Tongue (tissue), 1 donor: ENCODE measurements at regions not wholly inside any gene's neighbourhood (a gene's known extent, or its start where the extent isn't known, plus 50 kb on each side); places are given as distances from the start of the nearest gene placed in this dataset.

ENCODE experiments used
- DNase-seq: peaks from one replicate; pipeline ENCODE4 v3.0.0-alpha.2; 2015

DNA sequence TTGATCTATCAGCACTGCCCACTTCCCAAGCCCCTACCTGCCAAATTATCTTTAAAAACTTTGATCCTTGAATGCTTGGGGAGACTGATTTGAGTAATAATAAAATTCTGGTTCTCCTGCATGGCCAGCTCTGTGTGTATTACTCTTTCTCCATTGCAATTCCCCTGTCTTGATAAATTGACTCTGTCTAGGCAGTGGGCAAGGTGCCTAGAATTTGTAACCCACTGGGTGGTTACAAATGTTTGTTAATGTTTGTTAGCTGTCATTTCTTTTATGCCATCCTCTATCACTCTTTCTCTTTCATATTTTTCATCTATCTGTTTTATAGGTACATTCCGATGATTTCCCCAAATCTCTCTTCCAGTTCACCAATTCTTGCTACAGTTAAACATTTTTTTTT lies 694.1 kb downstream of the TYW1 start:
- no peak for DNase-seq

DNA sequence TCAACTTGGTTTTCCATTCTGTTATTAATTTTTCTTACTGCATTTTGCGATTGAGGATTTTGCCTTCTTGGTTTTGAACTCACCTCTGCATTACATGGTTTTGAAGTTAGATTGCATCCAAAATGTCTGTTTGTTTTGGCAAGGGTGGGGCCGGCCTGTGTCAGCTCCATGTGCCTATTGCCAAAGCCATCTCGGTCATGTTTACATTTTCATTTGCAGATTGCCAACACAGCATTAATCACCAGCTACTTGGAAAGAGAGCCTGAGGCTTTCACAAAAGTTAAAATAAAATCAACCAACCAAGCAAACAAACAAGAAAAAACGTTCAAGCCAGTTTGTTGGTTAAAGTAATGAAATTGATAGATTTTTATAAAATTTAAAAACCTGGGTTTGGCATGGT lies 695.8 kb downstream of the TYW1 start:
- peak; percentile 13 for DNase-seq

- DNase-seq: no peak
Measured at GRCh38 chr7:67696124-67696523, 699.5 kb downstream of the TYW1 start.

GRCh38 chr7:67696878-67697277 lies 700.2 kb downstream of the TYW1 start:
- DNase-seq: no peak

DNA sequence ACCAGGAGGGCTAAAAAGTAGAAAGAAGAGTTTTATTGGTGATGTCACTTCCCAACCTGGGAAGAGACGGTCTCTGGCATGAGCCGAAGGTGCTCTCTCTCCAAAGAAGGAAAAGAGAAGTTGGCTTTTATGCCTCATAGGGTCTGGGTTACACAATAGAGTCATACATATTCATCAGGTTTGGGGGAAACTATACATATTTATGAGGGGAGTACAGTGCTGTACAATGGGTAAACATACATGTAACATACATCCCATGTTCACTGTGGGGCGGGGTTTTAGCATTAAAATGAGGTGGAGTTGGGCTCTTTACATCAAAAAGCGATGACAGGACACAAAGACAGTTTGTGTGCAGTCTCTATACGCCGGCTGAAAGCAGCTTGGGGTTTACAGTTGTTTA lies 701.7 kb downstream of the TYW1 start:
- no peak for DNase-seq

GRCh38 chr7:67705850-67706249 lies 709.2 kb downstream of the TYW1 start:
- DNase-seq: no peak

DNA sequence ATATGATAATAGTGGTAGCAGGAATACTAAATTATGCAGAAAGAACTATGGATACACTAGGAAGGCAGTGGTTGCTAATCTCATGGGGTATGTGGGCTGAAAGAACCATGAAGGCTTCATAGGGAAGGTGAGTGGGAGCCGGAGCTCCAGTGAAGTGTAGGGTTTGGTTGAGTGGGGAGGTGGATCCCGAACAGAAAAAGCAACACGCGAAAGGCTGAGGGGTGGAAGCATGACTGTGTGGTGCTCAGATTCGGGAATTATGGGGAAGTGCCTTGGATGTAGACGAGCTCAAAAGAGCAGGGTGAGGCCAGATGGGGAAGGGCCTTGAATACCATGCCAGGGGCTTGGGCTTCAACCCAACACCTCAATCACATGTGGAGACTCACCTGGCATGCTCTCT lies 715.1 kb downstream of the TYW1 start:
- no peak for DNase-seq

DNA sequence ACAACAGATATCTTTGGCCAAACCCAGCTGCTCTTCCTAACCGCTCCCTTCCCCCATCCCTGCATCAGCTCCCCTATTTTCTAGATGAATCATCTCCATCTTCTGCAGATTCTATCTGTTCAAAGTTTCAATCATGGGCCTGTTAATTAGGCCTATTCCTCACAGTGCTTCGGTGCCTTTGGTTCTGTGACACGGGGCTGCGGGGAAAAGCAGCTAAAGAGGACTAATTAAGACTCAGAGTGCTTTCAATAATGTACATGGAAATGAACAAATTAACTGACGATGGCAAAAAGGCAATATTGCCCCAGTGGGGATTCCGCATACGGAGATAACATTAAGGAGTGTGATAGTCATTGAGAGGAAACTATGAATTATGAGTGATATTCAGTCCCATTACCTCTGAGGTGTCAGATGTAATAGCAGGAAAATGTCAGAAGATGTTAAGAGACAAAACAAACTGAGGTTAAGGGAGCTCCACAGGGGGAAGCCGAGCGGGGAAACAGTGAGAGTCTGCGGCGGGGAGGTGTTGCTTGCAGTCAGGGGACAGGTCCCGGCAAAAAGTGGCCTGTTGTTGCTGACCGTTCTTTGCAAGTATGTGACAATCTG lies 716.9 kb downstream of the TYW1 start:
- DNase-seq: no peak

DNA sequence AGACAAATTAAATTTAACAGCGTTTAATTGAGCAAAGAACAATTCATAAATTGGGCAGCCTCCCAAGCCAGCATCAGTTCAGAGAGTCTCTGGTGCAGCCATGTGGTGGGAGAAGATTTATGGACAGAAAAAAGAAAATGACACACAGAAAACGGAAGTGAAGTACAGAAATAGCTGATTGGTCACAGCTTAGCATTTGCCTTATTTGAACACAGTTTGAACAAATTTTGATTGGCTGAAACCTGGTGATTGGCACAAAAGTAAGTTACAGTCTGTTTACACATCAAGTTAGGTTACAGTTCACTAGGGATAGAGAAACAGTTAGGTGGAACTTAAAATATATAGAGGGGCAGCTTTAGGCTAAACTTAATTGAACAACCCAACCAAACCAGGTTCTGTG lies 720.1 kb downstream of the TYW1 start:
- peak; percentile 15 for DNase-seq

DNA sequence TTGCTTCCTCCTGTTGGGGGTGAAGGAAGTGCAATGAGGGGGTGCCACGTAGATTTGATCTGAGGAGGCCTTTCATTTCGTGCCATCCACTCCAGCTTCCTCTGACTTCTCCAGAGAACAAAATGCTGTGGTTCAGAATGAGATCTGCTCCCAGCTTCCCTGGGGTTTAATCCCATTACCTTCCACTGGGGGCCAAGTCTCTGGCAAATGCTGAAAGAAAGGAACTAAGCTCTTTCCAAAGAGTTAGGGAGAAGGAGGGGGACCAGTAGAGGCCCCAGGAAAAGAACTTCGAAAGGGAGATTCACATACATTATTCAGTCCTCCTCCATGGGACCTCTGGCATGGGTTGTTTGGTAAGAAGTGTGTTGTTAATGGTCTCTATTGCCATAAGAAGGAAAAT lies 727.0 kb downstream of the TYW1 start:
- no peak for DNase-seq

DNA sequence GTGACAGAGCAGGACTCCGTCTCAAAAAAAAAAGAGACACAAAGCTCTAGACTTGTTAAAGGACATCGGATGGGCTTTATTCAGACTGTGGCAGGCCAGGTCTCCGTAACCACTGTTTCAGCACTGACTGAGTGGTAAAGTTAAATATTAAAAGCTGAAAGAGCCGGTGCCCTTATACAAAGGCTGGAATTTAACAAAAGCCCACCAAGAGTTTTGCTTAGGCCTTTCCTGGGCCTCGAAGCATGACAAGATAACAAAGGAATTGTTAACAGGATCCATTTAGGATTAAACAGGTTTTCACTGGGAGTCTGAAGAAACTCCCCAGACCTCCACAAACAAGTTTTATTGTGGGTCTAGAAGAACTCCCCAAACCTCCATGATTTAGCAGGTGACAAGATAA lies 727.8 kb downstream of the TYW1 start:
- DNase-seq: no peak

- peak; percentile 39 for DNase-seq
Measured at GRCh38 chr7:67724955-67725354, 728.3 kb downstream of the TYW1 start.

GRCh38 chr7:67725423-67725822 lies 728.8 kb downstream of the TYW1 start:
- peak; percentile 59 for DNase-seq

DNA sequence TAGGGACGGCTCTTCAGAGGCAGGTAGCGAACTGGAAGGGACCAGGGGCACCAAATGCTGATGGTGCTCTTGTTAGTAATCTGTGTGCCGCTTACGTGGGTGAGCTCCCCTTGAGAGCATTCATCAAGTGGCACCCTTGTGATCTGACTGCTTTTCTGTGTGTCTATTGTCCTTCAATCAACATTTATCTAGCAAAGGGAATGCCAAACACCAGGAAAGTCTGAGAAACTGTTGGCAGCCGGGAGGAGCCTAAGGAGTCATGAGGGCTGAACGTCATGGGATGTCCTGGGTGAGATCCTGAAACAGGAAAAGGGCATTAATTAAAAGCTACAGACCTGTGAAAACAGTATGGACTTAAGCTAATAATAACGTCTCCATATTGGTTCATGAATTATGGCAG lies 733.1 kb downstream of the TYW1 start:
- no peak for DNase-seq

DNA sequence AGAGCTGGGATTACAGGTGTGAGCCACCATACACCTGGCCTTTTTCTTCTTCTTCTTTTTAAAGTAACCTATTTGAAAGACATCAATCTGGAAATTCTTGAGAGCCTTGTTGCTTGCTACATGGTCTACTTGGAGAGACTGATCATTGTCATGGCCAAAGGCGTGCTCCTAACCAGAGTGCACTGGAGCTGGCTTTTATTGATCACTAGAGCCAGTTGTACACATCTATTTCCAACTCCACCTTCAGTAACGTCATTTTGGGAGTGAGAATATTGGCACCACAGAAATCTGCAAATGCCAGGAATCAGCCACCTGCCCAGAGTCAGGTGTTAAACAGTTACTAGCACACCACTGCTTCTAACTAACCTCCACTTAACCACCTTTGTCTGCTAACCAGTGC lies 735.1 kb downstream of the TYW1 start:
- no peak for DNase-seq

DNA sequence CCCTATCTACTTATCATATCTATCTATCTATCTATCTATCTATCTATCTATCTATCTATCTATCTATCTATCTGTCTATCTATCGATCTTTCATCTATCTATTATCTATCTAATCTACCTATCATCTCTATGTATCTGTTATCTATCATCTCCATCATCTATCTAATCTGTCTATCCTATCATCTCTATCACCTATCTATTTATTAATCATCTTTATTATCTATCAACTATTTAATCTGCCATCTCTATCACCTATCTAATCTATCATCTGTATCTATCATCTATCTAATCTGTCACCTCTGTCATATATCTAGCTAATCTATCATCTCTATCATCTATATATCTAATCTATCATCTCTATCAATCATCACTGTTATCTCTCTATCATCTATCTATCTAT lies 736.3 kb downstream of the TYW1 start:
- no peak for DNase-seq

DNA sequence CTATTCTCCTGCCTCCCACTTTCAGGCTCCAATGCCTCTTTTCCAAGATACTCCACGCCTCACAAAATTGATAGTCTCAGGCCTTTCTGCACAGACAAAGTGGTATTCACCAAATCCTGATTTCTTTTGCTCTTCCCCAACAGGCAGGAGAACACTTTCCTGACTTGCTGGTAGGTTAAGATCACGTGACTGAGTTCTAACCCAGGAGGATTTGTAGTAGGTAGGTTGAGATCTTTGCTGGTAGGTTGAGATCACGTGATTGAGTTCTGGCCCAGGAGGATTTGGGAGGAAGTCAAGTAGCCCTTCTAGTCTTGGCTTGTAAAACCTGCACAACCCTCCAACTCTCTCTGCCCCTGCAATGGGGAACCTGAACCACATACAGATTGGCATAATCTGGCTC lies 741.5 kb downstream of the TYW1 start:
- no peak for DNase-seq

DNA sequence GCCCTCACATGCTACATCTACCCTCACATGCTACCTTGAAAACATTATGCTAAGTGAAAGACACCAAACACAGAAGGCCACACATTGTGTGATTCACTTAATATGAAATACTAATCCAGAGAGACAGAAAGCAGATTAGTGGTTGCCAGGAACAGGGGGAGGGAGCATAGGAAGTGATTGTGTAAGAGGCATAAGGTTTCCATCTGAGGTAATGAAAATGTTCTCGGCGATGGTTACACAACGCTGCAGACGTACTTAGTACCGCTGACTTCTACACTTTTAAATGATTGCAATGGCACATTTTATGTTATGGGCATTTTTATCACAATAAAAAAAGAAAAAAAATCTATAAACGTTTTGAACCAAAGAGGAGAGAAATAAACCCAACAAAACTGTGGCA lies 742.3 kb downstream of the TYW1 start:
- DNase-seq: peak; percentile 70

DNA sequence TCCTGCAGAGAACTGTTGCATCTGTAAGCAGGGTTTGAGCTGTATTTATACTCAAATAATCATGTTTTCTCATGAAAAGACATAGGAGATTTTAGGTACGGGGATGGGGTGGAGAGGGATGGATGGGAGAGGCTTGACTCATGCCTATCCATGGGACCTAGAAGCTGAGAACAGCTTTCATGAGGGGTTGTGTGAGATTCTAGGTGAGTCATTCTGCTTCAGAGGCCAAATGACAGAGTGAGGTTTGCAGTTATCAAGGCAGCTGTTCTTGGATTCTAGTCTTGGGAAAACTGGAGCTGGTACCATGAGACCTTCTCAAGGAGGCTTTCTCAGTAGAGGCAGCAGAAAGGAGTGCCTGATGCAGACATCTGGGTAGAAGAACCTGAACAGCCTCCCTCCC lies 746.9 kb downstream of the TYW1 start:
- DNase-seq: no peak

DNA sequence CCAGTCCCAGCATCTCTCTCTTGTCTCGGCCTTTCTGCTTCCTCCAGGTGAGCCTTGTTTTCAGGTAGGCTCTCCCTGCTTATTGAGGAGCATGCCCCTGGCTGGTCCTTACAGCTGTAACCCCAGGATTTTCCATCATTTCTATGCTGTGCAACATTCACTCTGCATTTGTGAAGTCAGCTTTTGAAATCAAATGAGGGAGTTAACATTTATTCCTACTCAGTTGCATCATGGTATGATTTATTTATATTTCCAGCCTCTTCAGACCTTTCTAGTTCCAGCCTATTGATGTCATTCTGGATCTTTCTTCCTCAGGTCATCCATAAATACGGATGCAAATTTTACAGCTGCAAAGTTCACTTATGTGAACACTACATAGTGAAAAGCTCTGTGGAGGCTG lies 755.6 kb downstream of the TYW1 start:
- DNase-seq: no peak

DNA sequence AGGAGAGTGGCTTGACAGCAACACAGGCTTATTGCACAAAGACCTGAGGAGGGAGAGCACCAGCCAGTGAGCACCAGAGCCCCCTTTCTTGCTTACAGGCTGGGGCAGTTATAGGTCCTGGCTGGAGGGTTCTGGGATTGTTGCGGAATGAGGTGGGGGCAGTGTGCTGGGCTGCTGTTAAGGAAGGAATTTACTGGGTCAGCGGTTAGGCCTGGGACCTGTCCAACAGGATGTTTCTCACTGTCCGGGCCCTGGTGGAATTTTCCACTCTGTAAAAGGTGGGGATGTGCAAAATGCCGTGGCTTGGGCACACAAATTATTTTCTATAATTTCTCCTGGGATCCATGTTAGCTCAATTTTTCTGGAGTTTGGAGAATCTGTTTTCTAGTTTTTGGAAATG lies 757.3 kb downstream of the TYW1 start:
- no peak for DNase-seq

- DNase-seq: no peak
Measured at GRCh38 chr7:67754651-67755050, 758.0 kb downstream of the TYW1 start.

GRCh38 chr7:67758551-67758950 lies 761.9 kb downstream of the TYW1 start:
- no peak for DNase-seq

- DNase-seq: no peak
Measured at GRCh38 chr7:67760971-67761370, 764.3 kb downstream of the TYW1 start.

DNA sequence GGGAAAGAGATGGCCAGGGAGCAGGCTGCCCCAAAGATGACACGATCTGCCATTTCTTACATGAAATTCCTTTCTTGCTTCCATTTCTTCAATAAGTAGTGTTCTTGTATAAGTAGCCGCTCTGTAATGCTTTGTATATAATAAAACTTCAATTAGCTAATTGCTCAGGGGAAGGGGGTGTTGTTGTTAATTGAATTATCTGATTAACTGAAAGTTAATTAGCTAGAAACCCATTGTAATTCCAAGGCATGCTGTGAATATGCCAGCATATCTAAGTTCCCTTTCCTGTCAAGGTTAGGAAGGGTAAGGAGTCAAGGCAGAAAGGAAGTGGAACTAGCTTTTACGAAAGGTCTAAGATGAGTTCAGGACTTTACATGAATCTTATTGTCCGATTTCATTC lies 765.9 kb downstream of the TYW1 start:
- DNase-seq: no peak
